Smooth muscle cell (in vitro differentiated cells): ENCODE measurements at regions not wholly inside any gene's neighbourhood (a gene's known extent, or its start where the extent isn't known, plus 50 kb on each side); places are given as distances from the start of the nearest gene placed in this dataset.

Experiments
- DNase-seq: peaks from one replicate; lab custom pipeline; 2025; ENCODE audit not compliant: unreplicated experiment; lab: John Stamatoyannopoulos, UW
- H2AFZ ChIP-seq: fragments of 200-600 bp; sonication (generic); 2 replicates; pipeline ENCODE4 v1.6.0; 2016; ENCODE audit warnings: antibody characterized with exemption, low read depth, mild to moderate bottlenecking
- H3F3A ChIP-seq: fragments of 200-600 bp; sonication (generic); 2 replicates; pipeline ENCODE4 v1.6.0; 2017; ENCODE audit warnings: antibody characterized with exemption, low read depth
- H3K27ac ChIP-seq: fragments of 200-600 bp; sonication (generic); 2 replicates; pipeline ENCODE4 v1.5.1; 2016; ENCODE audit warnings: low read depth, mild to moderate bottlenecking
- H3K27me3 ChIP-seq: fragments of 200-600 bp; sonication (generic); 2 replicates; pipeline ENCODE4 v1.6.1; 2016; ENCODE audit warnings: low read depth, mild to moderate bottlenecking
- H3K36me3 ChIP-seq: fragments of 200-600 bp; sonication (generic); 2 replicates; pipeline ENCODE4 v1.5.1; 2016; ENCODE audit warnings: low read depth
- H3K4me1 ChIP-seq: fragments of 200-600 bp; sonication (generic); 2 replicates; pipeline ENCODE4 v1.5.1; 2016; ENCODE audit warnings: low read depth
- H3K4me2 ChIP-seq: fragments of 200-600 bp; sonication (generic); 2 replicates; pipeline ENCODE4 v1.6.0; 2016; ENCODE audit warnings: mild to moderate bottlenecking
- H3K4me3 ChIP-seq: fragments of 200-600 bp; sonication (generic); 2 replicates; pipeline ENCODE4 v1.5.1; 2016; ENCODE audit warnings: mild to moderate bottlenecking
- H3K79me2 ChIP-seq: fragments of 200-600 bp; sonication (generic); 2 replicates; pipeline ENCODE4 v1.6.0; 2016; ENCODE audit warnings: low read depth, mild to moderate bottlenecking
- H3K9ac ChIP-seq: fragments of 200-600 bp; sonication (generic); 2 replicates; pipeline ENCODE4 v1.6.0; 2016; ENCODE audit warnings: low read depth
- H3K9me3 ChIP-seq: fragments of 200-600 bp; sonication (generic); replicated peaks from 2 replicates; pipeline ENCODE4 v1.5.1; 2016; ENCODE audit warnings: low read depth
- H4K20me1 ChIP-seq: fragments of 200-600 bp; sonication (generic); 2 replicates; pipeline ENCODE4 v1.6.0; 2016; ENCODE audit warnings: low read depth
- CTCF ChIP-seq: fragments of 200-600 bp; sonication (generic); IDR thresholded peaks from 2 replicates; pipeline ENCODE4 v1.5.1; 2017; ENCODE audit warnings: borderline replicate concordance, mild to moderate bottlenecking, antibody characterized with exemption; ENCODE audit not compliant: insufficient read depth, poor library complexity, severe bottlenecking
- WGBS: methylation state at CpG from one replicate; pipeline ENCODE4 v1.1.7; 2016; ENCODE audit warnings: low lambda C conversion rate; 5-methylcytosine and 5-hydroxymethylcytosine counted together

- no peak for DNase-seq
- Histone ChIP-seq H3K27ac (no peak overlapping the region), H3K27me3 (no peaks in the 10 kb centered on the region), H3K4me1 (no peaks in the 10 kb centered on the region), H4K20me1 (no peaks in the 10 kb centered on the region), H3K9ac (no peak overlapping the region), H3K4me3 (no peak overlapping the region), H3K36me3 (no peaks in the 10 kb centered on the region), H3K4me2 (no peak overlapping the region), H2AFZ (no peak overlapping the region), H3K79me2 (no peaks in the 10 kb centered on the region), H3K9me3 (no peaks in the 10 kb centered on the region), H3F3A (no peaks in the 10 kb centered on the region)
- no peak for TF ChIP-seq CTCF
- WGBS, result 89% methylated on average over 3 of the region's 3 CpGs
These were observed 413.8 kb upstream of the CDH4 start for GRCh38 chr20:60838297-60838696.

- Histone ChIP-seq H3K9ac (no peak overlapping the region), H3K9me3 (no peaks in the 10 kb centered on the region), H3K27me3 (no peaks in the 10 kb centered on the region), H3K4me1 (no peaks in the 10 kb centered on the region), H3K27ac (no peak overlapping the region), H3K4me2 (no peak overlapping the region), H3K4me3 (no peak overlapping the region), H3K79me2 (no peaks in the 10 kb centered on the region), H2AFZ (no peak overlapping the region), H3F3A (no peaks in the 10 kb centered on the region), H3K36me3 (no peaks in the 10 kb centered on the region), H4K20me1 (no peaks in the 10 kb centered on the region)
- no peak for DNase-seq
- 92% methylated on average over 3 of the region's 3 CpGs for WGBS
- TF ChIP-seq CTCF, result no peak
These were observed 411.1 kb upstream of the CDH4 start for GRCh38 chr20:60840971-60841370.

- no peak overlapping the region for H3K27ac ChIP-seq
- H4K20me1 ChIP-seq, result no peaks in the 10 kb centered on the region
- no peaks in the 10 kb centered on the region for H3F3A ChIP-seq
- no peaks in the 10 kb centered on the region for H3K79me2 ChIP-seq
- H3K9ac ChIP-seq, result no peak overlapping the region
- no peak overlapping the region for H2AFZ ChIP-seq
- no peaks in the 10 kb centered on the region for H3K9me3 ChIP-seq
- WGBS, result 88% methylated on average over 4 of the region's 4 CpGs
- H3K4me1 ChIP-seq, result no peaks in the 10 kb centered on the region
- H3K27me3 ChIP-seq, result peaks cover 7% of the 10 kb centered on the region
- no peak overlapping the region for H3K4me3 ChIP-seq
- DNase-seq, result no peak
- no peak for TF ChIP-seq CTCF
- no peak overlapping the region for H3K4me2 ChIP-seq
- H3K36me3 ChIP-seq, result no peaks in the 10 kb centered on the region
These were observed 406.9 kb upstream of the CDH4 start for GRCh38 chr20:60845146-60845545.

GRCh38 chr20:60851826-60852704 is 400.0 kb upstream of the CDH4 start:
- peak; percentile 36 for TF ChIP-seq CTCF
- Histone ChIP-seq H3K4me3 (no peak overlapping the region), H4K20me1 (no peaks in the 10 kb centered on the region), H3K9ac (no peak overlapping the region), H3K9me3 (no peaks in the 10 kb centered on the region), H3K36me3 (no peaks in the 10 kb centered on the region), H3K27ac (no peak overlapping the region), H3K27me3 (peaks cover 7% of the 10 kb centered on the region), H3F3A (no peaks in the 10 kb centered on the region), H3K4me1 (no peaks in the 10 kb centered on the region), H3K4me2 (no peak overlapping the region), H2AFZ (no peak overlapping the region), H3K79me2 (no peaks in the 10 kb centered on the region)
- no peak for DNase-seq
- WGBS, result 48% methylated on average over 9 of the region's 9 CpGs
